Endothelial cell (in vitro differentiated cells): ENCODE measurements at regions not wholly inside any gene's neighbourhood (a gene's known extent, or its start where the extent isn't known, plus 50 kb on each side); places are given as distances from the start of the nearest gene placed in this dataset.

Source experiments
- DNase-seq: peaks from one replicate; pipeline ENCODE4 v3.0.0; 2021; ENCODE audit warnings: low spot score
- H3K27ac Mint-ChIP-seq: one replicate; pipeline ENCODE4 v1.8.0; 2021; ENCODE audit warnings: mixed read lengths, inconsistent platforms; ENCODE audit not compliant: unreplicated experiment
- H3K27me3 Mint-ChIP-seq: one replicate; pipeline ENCODE4 v1.8.0; 2021; ENCODE audit warnings: mild to moderate bottlenecking, moderate library complexity, mixed read lengths, inconsistent platforms; ENCODE audit not compliant: unreplicated experiment
- H3K36me3 Mint-ChIP-seq: one replicate; pipeline ENCODE4 v1.8.0; 2021; ENCODE audit warnings: mild to moderate bottlenecking, low read depth, mixed read lengths, inconsistent platforms; ENCODE audit not compliant: unreplicated experiment
- H3K4me1 Mint-ChIP-seq: one replicate; pipeline ENCODE4 v1.8.0; 2021; ENCODE audit warnings: mild to moderate bottlenecking, mixed read lengths, inconsistent platforms; ENCODE audit not compliant: unreplicated experiment
- H3K4me3 Mint-ChIP-seq: one replicate; pipeline ENCODE4 v1.8.0; 2021; ENCODE audit warnings: mild to moderate bottlenecking, mixed read lengths, inconsistent platforms; ENCODE audit not compliant: unreplicated experiment
- H3K9me3 Mint-ChIP-seq: one replicate; pipeline ENCODE4 v1.8.0; 2021; ENCODE audit warnings: mixed read lengths, inconsistent platforms; ENCODE audit not compliant: unreplicated experiment
- CTCF ChIP-seq: fragments of 200-600 bp; sonication (generic); IDR thresholded peaks from one replicate; pipeline ENCODE4 v1.5.0; 2021; ENCODE audit warnings: antibody characterized with exemption; ENCODE audit not compliant: unreplicated experiment

GRCh38 chr13:80436571-80437169, 95.7 kb upstream of the SPRY2 start:
- H3K27me3 Mint-ChIP-seq = peaks cover 5% of the 10 kb centered on the region
- no peak for TF ChIP-seq CTCF
- no peaks in the 10 kb centered on the region for H3K9me3 Mint-ChIP-seq

GRCh38 chr13:80430561-80430960, 89.6 kb upstream of the SPRY2 start:
- no peak for TF ChIP-seq CTCF
- Mint-ChIP-seq H3K4me3 (no peak overlapping the region), H3K4me1 (no peaks in the 10 kb centered on the region), H3K27me3 (peaks cover 3% of the 10 kb centered on the region), H3K27ac (no peak overlapping the region), H3K36me3 (no peaks in the 10 kb centered on the region), H3K9me3 (no peaks in the 10 kb centered on the region)
- no peak for DNase-seq

More at GRCh38 chr13:80436571-80437169, 95.7 kb upstream of the SPRY2 start:
- no peaks in the 10 kb centered on the region for H3K36me3 Mint-ChIP-seq
- no peaks in the 10 kb centered on the region for H3K4me1 Mint-ChIP-seq
- no peak overlapping the region for H3K4me3 Mint-ChIP-seq
- no peak overlapping the region for H3K27ac Mint-ChIP-seq
- DNase-seq = no peak

- Mint-ChIP-seq H3K4me1 (no peaks in the 10 kb centered on the region), H3K36me3 (no peaks in the 10 kb centered on the region), H3K4me3 (no peak overlapping the region)
Observed at GRCh38 chr13:80428349-80429096, 87.6 kb upstream of the SPRY2 start.

GRCh38 chr13:80419416-80419815, 78.5 kb upstream of the SPRY2 start:
- no peak for TF ChIP-seq CTCF
- peaks cover 2% of the 10 kb centered on the region for H3K4me1 Mint-ChIP-seq
- no peak overlapping the region for H3K27ac Mint-ChIP-seq

More at GRCh38 chr13:80428349-80429096, 87.6 kb upstream of the SPRY2 start:
- no peak for TF ChIP-seq CTCF
- peaks cover 2% of the 10 kb centered on the region for H3K27me3 Mint-ChIP-seq
- peaks cover 6% of the 10 kb centered on the region for H3K9me3 Mint-ChIP-seq
- no peak overlapping the region for H3K27ac Mint-ChIP-seq
- no peak for DNase-seq

GRCh38 chr13:80413611-80414010, 72.7 kb upstream of the SPRY2 start:
- no peak overlapping the region for H3K27ac Mint-ChIP-seq
- no peaks in the 10 kb centered on the region for H3K4me1 Mint-ChIP-seq
- no peak for TF ChIP-seq CTCF
- peaks cover 1% of the 10 kb centered on the region for H3K27me3 Mint-ChIP-seq
- no peak overlapping the region for H3K4me3 Mint-ChIP-seq
- no peaks in the 10 kb centered on the region for H3K36me3 Mint-ChIP-seq
- no peak for DNase-seq
- H3K9me3 Mint-ChIP-seq = no peaks in the 10 kb centered on the region

More at GRCh38 chr13:80419416-80419815, 78.5 kb upstream of the SPRY2 start:
- H3K4me3 Mint-ChIP-seq = no peak overlapping the region
- peaks cover 5% of the 10 kb centered on the region for H3K9me3 Mint-ChIP-seq
- peaks cover 4% of the 10 kb centered on the region for H3K36me3 Mint-ChIP-seq
- DNase-seq = no peak
- H3K27me3 Mint-ChIP-seq = peaks cover 2% of the 10 kb centered on the region
